ENCODE measurements at regions not wholly inside any gene's neighbourhood (a gene's known extent, or its start where the extent isn't known, plus 50 kb on each side); places are given as distances from the start of the nearest gene placed in this dataset.
"Not testable (repeated sequence)": the region's sequence is repeated elsewhere in the genome, so short reads cannot be mapped to it uniquely, and the experiment has no call there.

GRCh38 chr13:71303144-71303543 is 563.9 kb downstream of the DACH1 start:
- no peak for DNase-seq (ENCODE audit: low spot score)

- no peak for DNase-seq (ENCODE audit: low spot score)
Observed at GRCh38 chr13:71300602-71301001, 566.4 kb downstream of the DACH1 start.

- DNase-seq (ENCODE audit: low spot score), result no peak
Observed at GRCh38 chr13:71291842-71292146, 575.2 kb downstream of the DACH1 start.

GRCh38 chr13:71290963-71291841 is 575.8 kb downstream of the DACH1 start:
- no peak for DNase-seq (ENCODE audit: low spot score)

- DNase-seq (ENCODE audit: low spot score), result not testable (repeated sequence)
Observed at GRCh38 chr13:71289980-71290379, 577.0 kb downstream of the DACH1 start.

- DNase-seq (ENCODE audit: low spot score), result no peak
Observed at GRCh38 chr13:71285700-71286099, 581.3 kb downstream of the DACH1 start.

GRCh38 chr13:71278512-71278911 is 588.5 kb downstream of the DACH1 start:
- no peak for DNase-seq (ENCODE audit: low spot score)

GRCh38 chr13:71274923-71275608 is 591.9 kb downstream of the DACH1 start:
- no peak for DNase-seq (ENCODE audit: low spot score)

GRCh38 chr13:71261256-71261655 is 605.7 kb downstream of the DACH1 start:
- DNase-seq (ENCODE audit: low spot score), result no peak

- DNase-seq (ENCODE audit: low spot score), result no peak
Observed at GRCh38 chr13:71260246-71260645, 606.8 kb downstream of the DACH1 start.

- DNase-seq (ENCODE audit: low spot score), result no peak
Observed at GRCh38 chr13:71255633-71256032, 611.4 kb downstream of the DACH1 start.

- DNase-seq (ENCODE audit: low spot score), result no peak
Observed at GRCh38 chr13:71254384-71254783, 612.6 kb downstream of the DACH1 start.

GRCh38 chr13:71252184-71252704 is 614.8 kb downstream of the DACH1 start:
- no peak for DNase-seq (ENCODE audit: low spot score)

- no peak for DNase-seq (ENCODE audit: low spot score)
Observed at GRCh38 chr13:71251292-71251951, 615.6 kb downstream of the DACH1 start.

- no peak for DNase-seq (ENCODE audit: low spot score)
Observed at GRCh38 chr13:71249011-71249410, 618.0 kb downstream of the DACH1 start.

GRCh38 chr13:71244161-71244560 is 622.8 kb downstream of the DACH1 start:
- no peak for DNase-seq (ENCODE audit: low spot score)

- DNase-seq (ENCODE audit: low spot score), result no peak
Observed at GRCh38 chr13:71242201-71242600, 624.8 kb downstream of the DACH1 start.

- no peak for DNase-seq (ENCODE audit: low spot score)
Observed at GRCh38 chr13:71240911-71241310, 626.1 kb downstream of the DACH1 start.

- no peak for DNase-seq (ENCODE audit: low spot score)
Observed at GRCh38 chr13:71237332-71237731, 629.7 kb downstream of the DACH1 start.

- DNase-seq (ENCODE audit: low spot score), result no peak
Observed at GRCh38 chr13:71219698-71220415, 647.1 kb downstream of the DACH1 start.

- DNase-seq (ENCODE audit: low spot score), result peak; percentile 13
Observed at GRCh38 chr13:71218960-71219359, 648.0 kb downstream of the DACH1 start.

GRCh38 chr13:71217827-71218226 is 649.2 kb downstream of the DACH1 start:
- no peak for DNase-seq (ENCODE audit: low spot score)
